GM12874 (cell line): ENCODE measurements at regions not wholly inside any gene's neighbourhood (a gene's known extent, or its start where the extent isn't known, plus 50 kb on each side); places are given as distances from the start of the nearest gene placed in this dataset.

Experiments
- TF ChIP-seq, protein P1 (sequence below): IDR thresholded peaks from 2 replicates; pipeline ENCODE4 v1.5.1; 2011; ENCODE audit warnings: low read depth, mild to moderate bottlenecking, control low read depth, low read length, moderate library complexity; ENCODE audit not compliant: insufficient read depth

- TF ChIP-seq, protein P1, sequence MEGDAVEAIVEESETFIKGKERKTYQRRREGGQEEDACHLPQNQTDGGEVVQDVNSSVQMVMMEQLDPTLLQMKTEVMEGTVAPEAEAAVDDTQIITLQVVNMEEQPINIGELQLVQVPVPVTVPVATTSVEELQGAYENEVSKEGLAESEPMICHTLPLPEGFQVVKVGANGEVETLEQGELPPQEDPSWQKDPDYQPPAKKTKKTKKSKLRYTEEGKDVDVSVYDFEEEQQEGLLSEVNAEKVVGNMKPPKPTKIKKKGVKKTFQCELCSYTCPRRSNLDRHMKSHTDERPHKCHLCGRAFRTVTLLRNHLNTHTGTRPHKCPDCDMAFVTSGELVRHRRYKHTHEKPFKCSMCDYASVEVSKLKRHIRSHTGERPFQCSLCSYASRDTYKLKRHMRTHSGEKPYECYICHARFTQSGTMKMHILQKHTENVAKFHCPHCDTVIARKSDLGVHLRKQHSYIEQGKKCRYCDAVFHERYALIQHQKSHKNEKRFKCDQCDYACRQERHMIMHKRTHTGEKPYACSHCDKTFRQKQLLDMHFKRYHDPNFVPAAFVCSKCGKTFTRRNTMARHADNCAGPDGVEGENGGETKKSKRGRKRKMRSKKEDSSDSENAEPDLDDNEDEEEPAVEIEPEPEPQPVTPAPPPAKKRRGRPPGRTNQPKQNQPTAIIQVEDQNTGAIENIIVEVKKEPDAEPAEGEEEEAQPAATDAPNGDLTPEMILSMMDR, result no peak
These were observed 560.0 kb upstream of the KCNMB2 start for GRCh38 chr3:177976241-177976640.

DNA sequence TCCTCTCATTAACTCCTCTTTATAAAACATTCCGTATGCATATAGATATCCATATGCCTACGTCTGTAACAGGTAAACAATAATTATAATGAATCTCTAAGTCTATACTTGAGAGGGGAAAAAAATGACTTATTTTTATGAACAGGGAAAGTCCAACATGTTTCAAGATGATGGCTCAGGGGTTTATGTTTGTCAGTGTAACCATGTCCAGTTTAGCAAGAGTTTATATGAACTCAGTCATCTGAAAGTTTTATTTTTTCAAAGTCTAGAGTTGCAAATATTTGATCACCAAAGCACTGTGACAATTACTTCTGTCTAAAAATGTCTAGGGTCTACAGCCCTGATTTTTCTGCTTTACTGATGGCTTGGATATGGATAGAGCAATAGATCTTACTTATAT lies 559.4 kb upstream of the KCNMB2 start:
- TF ChIP-seq, protein P1, result no peak

GRCh38 chr3:177977381-177978158 lies 558.7 kb upstream of the KCNMB2 start:
- TF ChIP-seq, protein P1, result no peak

- TF ChIP-seq, protein P1, result no peak
These were observed 557.3 kb upstream of the KCNMB2 start for GRCh38 chr3:177978946-177979345.

- TF ChIP-seq, protein P1, result no peak
These were observed 556.5 kb upstream of the KCNMB2 start for GRCh38 chr3:177979703-177980102.

DNA sequence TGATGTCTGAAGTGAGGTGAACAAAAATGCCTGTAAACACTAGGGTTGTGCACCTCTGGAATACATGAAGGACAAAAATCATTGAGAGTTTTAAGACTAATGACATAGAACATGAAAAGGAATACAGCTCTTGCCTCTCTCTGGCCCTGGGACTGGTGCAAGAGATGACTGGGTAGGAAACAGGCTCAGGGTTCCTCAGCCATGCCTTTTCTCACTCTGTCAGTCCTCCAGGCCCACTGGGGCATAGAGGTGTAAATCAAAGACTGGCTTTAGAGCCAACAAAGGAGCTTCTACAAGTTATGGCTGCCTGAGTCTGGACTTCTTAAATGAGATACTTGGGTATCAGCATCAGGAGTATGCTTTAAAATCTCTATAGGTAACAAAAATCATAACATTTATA lies 554.7 kb upstream of the KCNMB2 start:
- TF ChIP-seq, protein P1, result no peak

GRCh38 chr3:177982034-177982433 lies 554.2 kb upstream of the KCNMB2 start:
- TF ChIP-seq, protein P1, result no peak
